Caco-2 (cell line): ENCODE measurements at regions not wholly inside any gene's neighbourhood (a gene's known extent, or its start where the extent isn't known, plus 50 kb on each side); places are given as distances from the start of the nearest gene placed in this dataset.

Experiments used
- BruUV-seq: library from RNA; stranded (reverse); fragments of 400-500 nt; replicated peaks from 2 replicates; lab custom pipeline; 2021; lab: Mats Ljungman, UMichigan
- CTCF ChIA-PET: fragments of 300-600 bp; sonication (Branson Sonifier 250); formaldehyde crosslinking; loops from one replicate; lab custom pipeline; 2022; ENCODE audit warnings: antibody characterized with exemption; lab: Charles Lee
- POLR2A ChIA-PET: fragments of 300-600 bp; sonication (Branson Sonifier 250); formaldehyde crosslinking; loops from one replicate; lab custom pipeline; 2022; ENCODE audit warnings: antibody characterized with exemption; lab: Charles Lee
- DNase-seq, 2 experiments: peaks; one replicate each; pipeline versions ENCODE4 v3.0.0 to v3.0.0-alpha.2; 2020 to 2022
- H3K27me3 ChIP-seq: replicated peaks from 2 replicates; pipeline ENCODE4 v1.6.0; 2011; ENCODE audit warnings: low read length; ENCODE audit not compliant: control insufficient read depth, insufficient read depth
- H3K36me3 ChIP-seq: 2 replicates; pipeline ENCODE4 v1.5.1; 2011; ENCODE audit warnings: low read length; ENCODE audit not compliant: control insufficient read depth, insufficient read depth
- H3K4me1 ChIP-seq: fragments of 250-450 bp; sonication (Bioruptor Pico); 2 replicates; pipeline ENCODE4 v1.5.1; 2020; ENCODE audit warnings: mild to moderate bottlenecking
- H3K4me3 ChIP-seq: 2 replicates; pipeline ENCODE4 v1.5.1; 2011; ENCODE audit warnings: low read depth, mild to moderate bottlenecking, control low read depth, low read length
- H3K9me3 ChIP-seq: fragments of 250-450 bp; sonication (Bioruptor Pico); 2 replicates; pipeline ENCODE4 v1.5.1; 2020; ENCODE audit warnings: mild to moderate bottlenecking, moderate library complexity
- H3K27ac Mint-ChIP-seq: one replicate; pipeline ENCODE4 v1.8.0; 2022; ENCODE audit warnings: mixed read lengths; ENCODE audit not compliant: unreplicated experiment
- H3K27me3 Mint-ChIP-seq: one replicate; pipeline ENCODE4 v1.8.0; 2022; ENCODE audit warnings: mixed read lengths; ENCODE audit not compliant: insufficient read depth, unreplicated experiment
- H3K36me3 Mint-ChIP-seq: one replicate; pipeline ENCODE4 v1.8.0; 2022; ENCODE audit warnings: mild to moderate bottlenecking, mixed read lengths; ENCODE audit not compliant: insufficient read depth, unreplicated experiment
- H3K4me1 Mint-ChIP-seq: one replicate; pipeline ENCODE4 v1.8.0; 2022; ENCODE audit warnings: low read depth, mixed read lengths; ENCODE audit not compliant: unreplicated experiment
- H3K4me3 Mint-ChIP-seq: one replicate; pipeline ENCODE4 v1.8.0; 2022; ENCODE audit warnings: mild to moderate bottlenecking, moderate library complexity, mixed read lengths; ENCODE audit not compliant: unreplicated experiment
- H3K9me3 Mint-ChIP-seq: one replicate; pipeline ENCODE4 v1.8.0; 2022; ENCODE audit warnings: mixed read lengths; ENCODE audit not compliant: unreplicated experiment
- CTCF ChIP-seq, 2 experiments: fragments of 200-600 bp in 1 of 2; IDR thresholded peaks; 1 replicate in 1 of 2; 2 replicates in 1 of 2; pipeline versions ENCODE4 v1.5.1 to v1.8.0; 2011 to 2022; ENCODE audit warnings: antibody characterized with exemption in 1 of 2, control low read depth in 1 of 2, inconsistent platforms in 1 of 2, low read depth in 1 of 2, low read length in 1 of 2, mild to moderate bottlenecking in 1 of 2, moderate library complexity in 1 of 2; ENCODE audit not compliant: insufficient read depth in 1 of 2, severe bottlenecking in 1 of 2, unreplicated experiment in 1 of 2
- intact Hi-C: fragments of 100-400 bp; cut with micrococcal nuclease; formaldehyde crosslinking; loops from one replicate; pipeline ENCODE4 v1.10.0; 2022; ENCODE audit not compliant: unreplicated experiment

DNA sequence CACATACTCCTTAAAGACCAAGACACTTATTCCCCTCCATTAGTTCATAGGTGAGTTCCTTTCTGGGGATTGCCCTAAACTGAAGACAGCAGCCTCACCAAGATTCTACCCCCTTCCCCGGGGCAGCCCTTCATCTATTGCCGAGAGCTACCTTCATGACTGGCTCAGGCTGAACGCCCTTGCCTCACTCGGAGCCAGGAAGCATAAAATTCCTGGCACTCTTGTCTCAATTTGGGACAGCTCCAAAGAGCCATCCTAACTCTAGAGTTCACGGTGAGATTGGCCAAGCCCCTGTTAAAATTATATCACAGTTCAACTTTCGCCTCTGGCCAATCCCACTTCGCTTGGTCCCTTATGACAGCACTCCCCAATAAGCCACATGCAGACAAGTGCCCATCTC, 113.0 kb upstream of the PROX1 start:
- Histone ChIP-seq H3K27me3 (no peaks in the 10 kb centered on the region), H3K9me3 (no peaks in the 10 kb centered on the region), H3K4me1 (no peaks in the 10 kb centered on the region), H3K4me3 (no peak overlapping the region), H3K36me3 (no peaks in the 10 kb centered on the region)
- POLR2A ChIA-PET: no interaction called here
- CTCF ChIA-PET: no interaction called here
- no peak for TF ChIP-seq CTCF (IDR thresholded peaks at IDR 0.05; ENCODE audit: insufficient read depth in 1 of 2, low read depth in 1 of 2, low read length in 1 of 2, severe bottlenecking in 1 of 2, unreplicated experiment in 1 of 2)
- Mint-ChIP-seq H3K4me1 (no peaks in the 10 kb centered on the region), H3K4me3 (no peak overlapping the region), H3K27ac (no peak overlapping the region), H3K9me3 (no peaks in the 10 kb centered on the region), H3K27me3 (no peaks in the 10 kb centered on the region), H3K36me3 (no peaks in the 10 kb centered on the region)
- no TSS peak for BruUV-seq
- no peak for DNase-seq
- intact Hi-C loops: no loop called here

DNA sequence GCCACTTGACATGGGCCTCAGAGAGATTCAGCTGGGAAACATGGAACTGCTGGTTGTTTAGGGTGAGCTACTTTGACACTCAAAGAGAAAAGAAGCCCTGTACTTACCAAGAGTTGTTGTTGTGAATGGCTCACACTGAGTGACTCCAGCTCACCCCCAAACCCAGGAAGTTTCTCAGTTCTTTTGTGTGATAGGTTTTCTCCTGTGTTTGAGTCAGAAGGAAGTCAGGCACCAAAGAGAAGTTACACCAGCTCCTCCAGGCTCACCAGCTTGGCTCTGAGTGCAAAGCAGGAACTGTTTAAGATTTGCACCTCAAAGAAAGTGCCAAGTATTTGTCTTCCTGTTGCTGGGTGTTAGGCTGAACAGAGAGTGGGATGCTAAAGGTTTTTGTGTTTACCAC, 111.2 kb upstream of the PROX1 start:
- Mint-ChIP-seq H3K9me3 (no peaks in the 10 kb centered on the region), H3K4me3 (no peak overlapping the region), H3K4me1 (no peaks in the 10 kb centered on the region), H3K27ac (no peak overlapping the region), H3K36me3 (no peaks in the 10 kb centered on the region), H3K27me3 (no peaks in the 10 kb centered on the region)
- no peak for TF ChIP-seq CTCF (IDR thresholded peaks at IDR 0.05; ENCODE audit: insufficient read depth in 1 of 2, low read depth in 1 of 2, low read length in 1 of 2, severe bottlenecking in 1 of 2, unreplicated experiment in 1 of 2)
- no peaks in the 10 kb centered on the region for H3K9me3 ChIP-seq
- H3K36me3 ChIP-seq: no peaks in the 10 kb centered on the region
- no peak overlapping the region for H3K4me3 ChIP-seq
- intact Hi-C loops: no loop called here
- BruUV-seq: no TSS peak
- POLR2A ChIA-PET: no interaction called here
- CTCF ChIA-PET: no interaction called here
- DNase-seq: no peak
- no peaks in the 10 kb centered on the region for H3K27me3 ChIP-seq
- H3K4me1 ChIP-seq: no peaks in the 10 kb centered on the region

DNA sequence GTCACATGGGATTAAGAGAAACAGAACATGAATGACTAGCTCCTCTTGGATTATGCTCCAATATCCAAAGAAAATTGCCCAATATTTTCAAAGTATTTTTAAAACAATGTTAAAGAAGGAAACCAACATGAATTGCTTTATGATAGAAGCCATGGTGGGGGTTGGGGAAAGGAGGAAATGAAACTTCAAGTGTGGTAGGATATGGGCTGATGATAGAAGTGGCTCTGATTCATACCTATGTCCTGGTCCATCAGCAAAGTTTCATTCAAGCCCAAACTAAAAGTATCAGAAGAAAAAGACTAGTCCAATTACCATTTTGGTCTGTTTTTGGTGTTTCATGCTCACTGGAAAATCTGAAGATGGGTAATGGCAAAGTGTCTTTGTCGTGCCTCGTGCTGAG, 104.2 kb upstream of the PROX1 start:
- no peak overlapping the region for H3K4me3 ChIP-seq
- no peaks in the 10 kb centered on the region for H3K27me3 ChIP-seq
- Mint-ChIP-seq H3K36me3 (no peaks in the 10 kb centered on the region), H3K27ac (no peak overlapping the region), H3K4me3 (no peak overlapping the region), H3K9me3 (no peaks in the 10 kb centered on the region), H3K27me3 (no peaks in the 10 kb centered on the region), H3K4me1 (no peaks in the 10 kb centered on the region)
- no peaks in the 10 kb centered on the region for H3K9me3 ChIP-seq
- POLR2A ChIA-PET: no interaction called here
- TF ChIP-seq CTCF (IDR thresholded peaks at IDR 0.05; ENCODE audit: insufficient read depth in 1 of 2, low read depth in 1 of 2, low read length in 1 of 2, severe bottlenecking in 1 of 2, unreplicated experiment in 1 of 2): no peak
- no peak for DNase-seq
- intact Hi-C loops: no loop called here
- CTCF ChIA-PET: no interaction called here
- no TSS peak for BruUV-seq
- H3K36me3 ChIP-seq: no peaks in the 10 kb centered on the region
- H3K4me1 ChIP-seq: no peaks in the 10 kb centered on the region
